ENCODE measurements at regions not wholly inside any gene's neighbourhood (a gene's known extent, or its start where the extent isn't known, plus 50 kb on each side); places are given as distances from the start of the nearest gene placed in this dataset.

DNA sequence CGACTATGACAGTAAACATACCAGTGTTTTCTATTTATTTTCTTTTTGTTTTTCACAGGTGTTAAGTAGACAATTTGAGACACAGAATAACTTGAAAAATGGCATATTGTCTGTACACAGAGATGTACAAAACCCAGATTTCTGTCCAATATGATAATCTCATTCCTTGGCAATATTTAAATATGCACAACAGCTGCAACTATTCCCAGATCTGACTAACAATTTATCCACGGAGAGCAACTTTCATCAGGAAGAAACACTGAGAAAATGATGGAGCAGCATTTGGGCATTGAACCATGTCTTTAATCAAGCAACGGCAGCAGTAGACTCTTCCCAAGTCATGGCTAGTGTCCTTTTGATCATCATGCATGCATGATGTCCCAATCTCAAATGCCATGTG, 452.6 kb downstream of the ZPLD1 start:
- TF ChIP-seq, protein P1, sequence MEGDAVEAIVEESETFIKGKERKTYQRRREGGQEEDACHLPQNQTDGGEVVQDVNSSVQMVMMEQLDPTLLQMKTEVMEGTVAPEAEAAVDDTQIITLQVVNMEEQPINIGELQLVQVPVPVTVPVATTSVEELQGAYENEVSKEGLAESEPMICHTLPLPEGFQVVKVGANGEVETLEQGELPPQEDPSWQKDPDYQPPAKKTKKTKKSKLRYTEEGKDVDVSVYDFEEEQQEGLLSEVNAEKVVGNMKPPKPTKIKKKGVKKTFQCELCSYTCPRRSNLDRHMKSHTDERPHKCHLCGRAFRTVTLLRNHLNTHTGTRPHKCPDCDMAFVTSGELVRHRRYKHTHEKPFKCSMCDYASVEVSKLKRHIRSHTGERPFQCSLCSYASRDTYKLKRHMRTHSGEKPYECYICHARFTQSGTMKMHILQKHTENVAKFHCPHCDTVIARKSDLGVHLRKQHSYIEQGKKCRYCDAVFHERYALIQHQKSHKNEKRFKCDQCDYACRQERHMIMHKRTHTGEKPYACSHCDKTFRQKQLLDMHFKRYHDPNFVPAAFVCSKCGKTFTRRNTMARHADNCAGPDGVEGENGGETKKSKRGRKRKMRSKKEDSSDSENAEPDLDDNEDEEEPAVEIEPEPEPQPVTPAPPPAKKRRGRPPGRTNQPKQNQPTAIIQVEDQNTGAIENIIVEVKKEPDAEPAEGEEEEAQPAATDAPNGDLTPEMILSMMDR (IDR thresholded peaks at IDR 0.05; ENCODE audit: insufficient read depth, low read length): no peak
- TF ChIP-seq SPI1 (IDR thresholded peaks at IDR 0.05; ENCODE audit: borderline replicate concordance, low read depth): no peak
- TF ChIP-seq POLR2AphosphoS5 (IDR thresholded peaks at IDR 0.05; ENCODE audit: low read depth): no peak
- TF ChIP-seq GABPA (IDR thresholded peaks at IDR 0.05; ENCODE audit: low read depth): no peak

Data from HL-60 (cell line).